SU-DHL-6 (cell line): ENCODE measurements at regions not wholly inside any gene's neighbourhood (a gene's known extent, or its start where the extent isn't known, plus 50 kb on each side); places are given as distances from the start of the nearest gene placed in this dataset.

Source experiments
- H2AFZ ChIP-seq: fragments of 200-600 bp; sonication (generic); 2 replicates; pipeline ENCODE4 v1.6.1; 2014; ENCODE audit warnings: low read depth, mild to moderate bottlenecking, moderate library complexity, mixed read lengths, antibody characterized with exemption, low read length; ENCODE audit not compliant: severe bottlenecking
- H3F3A ChIP-seq: fragments of 200-600 bp; shearing (Covaris generic); 2 replicates; pipeline ENCODE4 v1.6.0; 2016; ENCODE audit warnings: antibody characterized with exemption, mild to moderate bottlenecking; ENCODE audit not compliant: insufficient read depth
- H3K27ac ChIP-seq: fragments of 200-600 bp; sonication (generic); 2 replicates; pipeline ENCODE4 v1.5.1; 2016; ENCODE audit warnings: low read depth, mild to moderate bottlenecking, low read length, moderate library complexity, mixed read lengths
- H3K27me3 ChIP-seq: fragments of 200-600 bp; sonication (generic), shearing (Covaris generic); 2 replicates; pipeline ENCODE4 v1.6.0; 2014; ENCODE audit warnings: mild to moderate bottlenecking, low read length
- H3K36me3 ChIP-seq: fragments of 200-600 bp; sonication (generic); 2 replicates; pipeline ENCODE4 v1.6.1; 2014; ENCODE audit warnings: mild to moderate bottlenecking, low read length, mixed read lengths
- H3K4me2 ChIP-seq: fragments of 300-600, 200-600 bp; shearing (Covaris generic), sonication (generic); 2 replicates; pipeline ENCODE4 v1.6.0; 2014; ENCODE audit warnings: low read length, low read depth, mild to moderate bottlenecking; ENCODE audit not compliant: poor library complexity, severe bottlenecking
- H3K4me3 ChIP-seq: fragments of 200-600 bp; sonication (generic); 2 replicates; pipeline ENCODE4 v1.5.1; 2014; ENCODE audit warnings: antibody characterized with exemption, low read length, mild to moderate bottlenecking, mixed read lengths; ENCODE audit not compliant: insufficient read depth, poor library complexity, severe bottlenecking
- H3K79me2 ChIP-seq: fragments of 200-600 bp; sonication (generic); 2 replicates; pipeline ENCODE4 v1.6.1; 2014; ENCODE audit warnings: mild to moderate bottlenecking, low read length, moderate library complexity; ENCODE audit not compliant: insufficient read depth
- H3K9ac ChIP-seq: fragments of 200-600 bp; sonication (generic); 2 replicates; pipeline ENCODE4 v1.7.0; 2014; ENCODE audit warnings: mild to moderate bottlenecking, low read length
- H3K9me2 ChIP-seq: fragments of 200-600 bp; sonication (generic); replicated peaks from 2 replicates; pipeline ENCODE4 v1.6.1; 2014; ENCODE audit warnings: low read length; ENCODE audit not compliant: insufficient read depth
- H3K9me3 ChIP-seq: fragments of 200-600 bp; sonication (generic); 2 replicates; pipeline ENCODE4 v1.6.1; 2014; ENCODE audit warnings: low read length, mixed read lengths; ENCODE audit not compliant: insufficient read depth
- H4K20me1 ChIP-seq: fragments of 200-600 bp; sonication (generic); 2 replicates; pipeline ENCODE4 v1.6.1; 2014; ENCODE audit warnings: low read depth, mild to moderate bottlenecking, antibody characterized with exemption, low read length, moderate library complexity, mixed read lengths
- CTCF ChIP-seq: fragments of 200-600 bp; sonication (generic); IDR thresholded peaks from one replicate; pipeline ENCODE4 v1.5.1; 2017; ENCODE audit warnings: antibody characterized with exemption, mild to moderate bottlenecking, low read length, moderate library complexity; ENCODE audit not compliant: insufficient read depth, poor library complexity, severe bottlenecking
- EZH2phosphoT487 ChIP-seq: fragments of 200-600 bp; sonication (generic), shearing (Covaris generic); conservative IDR thresholded peaks from 2 replicates; pipeline ENCODE4 v1.6.1; 2018; ENCODE audit warnings: mild to moderate bottlenecking, antibody characterized with exemption, low read length, moderate library complexity, mixed read lengths

GRCh38 chr1:63024132-63024531 lies 240.2 kb downstream of the ATG4C start:
- Histone ChIP-seq H3K9me2 (no peaks in the 10 kb centered on the region), H3K4me2 (no peak overlapping the region), H3K9ac (no peak overlapping the region), H3K79me2 (no peaks in the 10 kb centered on the region), H3K27me3 (no peaks in the 10 kb centered on the region), H2AFZ (no peak overlapping the region), H3K36me3 (no peaks in the 10 kb centered on the region), H3K4me3 (no peak overlapping the region), H3K9me3 (no peaks in the 10 kb centered on the region), H3K27ac (no peak overlapping the region), H4K20me1 (no peaks in the 10 kb centered on the region), H3F3A (no peaks in the 10 kb centered on the region)
- TF ChIP-seq EZH2phosphoT487 (no peak), CTCF (no peak)

GRCh38 chr1:63027176-63027575 lies 243.2 kb downstream of the ATG4C start:
- Histone ChIP-seq H3K36me3 (no peaks in the 10 kb centered on the region), H3K4me3 (no peak overlapping the region), H3K9me3 (no peaks in the 10 kb centered on the region), H3K79me2 (no peaks in the 10 kb centered on the region), H3F3A (no peaks in the 10 kb centered on the region), H3K4me2 (no peak overlapping the region), H3K9ac (no peak overlapping the region), H3K9me2 (no peaks in the 10 kb centered on the region), H4K20me1 (no peaks in the 10 kb centered on the region), H2AFZ (no peak overlapping the region), H3K27me3 (no peaks in the 10 kb centered on the region), H3K27ac (no peak overlapping the region)
- TF ChIP-seq EZH2phosphoT487 (no peak), CTCF (no peak)

- TF ChIP-seq CTCF = no peak
- no peak for TF ChIP-seq EZH2phosphoT487
- H3K9me2 ChIP-seq = no peaks in the 10 kb centered on the region
Observed at GRCh38 chr1:63032171-63032570, 248.2 kb downstream of the ATG4C start.

More at GRCh38 chr1:63032171-63032570, 248.2 kb downstream of the ATG4C start:
- Histone ChIP-seq H3K9me3 (no peaks in the 10 kb centered on the region), H4K20me1 (no peaks in the 10 kb centered on the region), H3K79me2 (no peaks in the 10 kb centered on the region), H3K4me2 (no peak overlapping the region), H3K27ac (no peak overlapping the region), H3K27me3 (no peaks in the 10 kb centered on the region), H3K9ac (no peak overlapping the region), H3F3A (no peaks in the 10 kb centered on the region), H2AFZ (no peak overlapping the region), H3K4me3 (no peak overlapping the region), H3K36me3 (no peaks in the 10 kb centered on the region)
